ENCODE measurements at regions not wholly inside any gene's neighbourhood (a gene's known extent, or its start where the extent isn't known, plus 50 kb on each side); places are given as distances from the start of the nearest gene placed in this dataset.
"Not testable (repeated sequence)": the region's sequence is repeated elsewhere in the genome, so short reads cannot be mapped to it uniquely, and the experiment has no call there.

GRCh38 chr1:148354913-148355308 lies 128.2 kb downstream of the PPIAL4G start:
- DNase-seq: no peak

GRCh38 chr1:148354284-148354912 lies 128.7 kb downstream of the PPIAL4G start:
- DNase-seq: no peak

- DNase-seq: no peak
Measured at GRCh38 chr1:148353461-148354283, 129.4 kb downstream of the PPIAL4G start.

GRCh38 chr1:148352470-148353053 lies 130.5 kb downstream of the PPIAL4G start:
- no peak for DNase-seq

GRCh38 chr1:148347781-148348180 lies 135.3 kb downstream of the PPIAL4G start:
- no peak for DNase-seq

- DNase-seq: not testable (repeated sequence)
Measured at GRCh38 chr1:148345659-148346151, 137.4 kb downstream of the PPIAL4G start.

- not testable (repeated sequence) for DNase-seq
Measured at GRCh38 chr1:148344651-148345050, 138.5 kb downstream of the PPIAL4G start.

- not testable (repeated sequence) for DNase-seq
Measured at GRCh38 chr1:148341729-148342128, 141.4 kb downstream of the PPIAL4G start.

- DNase-seq: not testable (repeated sequence)
Measured at GRCh38 chr1:148336121-148336918, 146.8 kb downstream of the PPIAL4G start.

GRCh38 chr1:148334339-148335130 lies 148.6 kb downstream of the PPIAL4G start:
- peak; percentile 62 for DNase-seq

- no peak for DNase-seq
Measured at GRCh38 chr1:148333875-148334338, 149.2 kb downstream of the PPIAL4G start.

- no peak for DNase-seq
Measured at GRCh38 chr1:148328884-148329283, 154.2 kb downstream of the PPIAL4G start.

- DNase-seq: not testable (repeated sequence)
Measured at GRCh38 chr1:148325031-148325430, 158.1 kb downstream of the PPIAL4G start.

- DNase-seq: not testable (repeated sequence)
Measured at GRCh38 chr1:148324465-148324864, 158.6 kb downstream of the PPIAL4G start.

- DNase-seq: not testable (repeated sequence)
Measured at GRCh38 chr1:148320079-148320478, 163.0 kb downstream of the PPIAL4G start.

- no peak for DNase-seq
Measured at GRCh38 chr1:148318904-148319242, 164.2 kb downstream of the PPIAL4G start.

- DNase-seq: peak; percentile 45
Measured at GRCh38 chr1:148318123-148318903, 164.8 kb downstream of the PPIAL4G start.

GRCh38 chr1:148317288-148317985 lies 165.4 kb upstream of the NBPF11 start:
- DNase-seq: no peak

GRCh38 chr1:148315071-148315811 lies 163.2 kb upstream of the NBPF11 start:
- no peak for DNase-seq

GRCh38 chr1:148310807-148311206 lies 158.7 kb upstream of the NBPF11 start:
- no peak for DNase-seq
